Fibroblast of lung (primary cell): ENCODE measurements at regions not wholly inside any gene's neighbourhood (a gene's known extent, or its start where the extent isn't known, plus 50 kb on each side); places are given as distances from the start of the nearest gene placed in this dataset.

ENCODE experiments used
- DNase-seq, 2 donors: peaks; one replicate each; pipeline versions ENCODE4 v3.0.0 to v3.0.0-alpha.2; 2010; ENCODE audit warnings: low read depth in 2 of 2
- H2AFZ ChIP-seq: 2 replicates; pipeline ENCODE4 v1.5.1; 2012; ENCODE audit warnings: low read length, control low read depth, inconsistent platforms
- H3K27ac ChIP-seq: 2 replicates; pipeline ENCODE4 v1.5.1; 2011; ENCODE audit warnings: low read length, control low read depth; ENCODE audit not compliant: insufficient read depth
- H3K27me3 ChIP-seq: 2 replicates; pipeline ENCODE4 v1.5.1; 2011; ENCODE audit warnings: mild to moderate bottlenecking, low read length; ENCODE audit not compliant: control insufficient read depth, insufficient read depth
- H3K36me3 ChIP-seq: 2 replicates; pipeline ENCODE4 v1.5.1; 2011; ENCODE audit warnings: low read length; ENCODE audit not compliant: control insufficient read depth, insufficient read depth
- H3K4me1 ChIP-seq: 2 replicates; pipeline ENCODE4 v1.5.1; 2011; ENCODE audit warnings: low read length; ENCODE audit not compliant: control insufficient read depth, insufficient read depth; ENCODE audit errors: extremely low read depth
- H3K4me2 ChIP-seq: 2 replicates; pipeline ENCODE4 v1.5.1; 2011; ENCODE audit warnings: low read length, control low read depth; ENCODE audit not compliant: insufficient read depth; ENCODE audit errors: extremely low read depth
- H3K4me3 ChIP-seq, 4 experiments: fragments of 200-600 bp in 1 of 4; sonication (generic) in 1 of 4; replicated peaks in 1 of 4; 2 replicates each; pipeline ENCODE4 v1.5.1; 2011 to 2016; ENCODE audit warnings: low read length in 4 of 4, low read depth in 3 of 4, mild to moderate bottlenecking in 3 of 4, control low read depth in 2 of 4, inconsistent platforms in 1 of 4, mixed read lengths in 1 of 4; ENCODE audit not compliant: insufficient read depth in 1 of 4; ENCODE audit errors: control extremely low read depth in 1 of 4
- H3K79me2 ChIP-seq: 2 replicates; pipeline ENCODE4 v1.5.1; 2012; ENCODE audit warnings: mild to moderate bottlenecking, low read length, inconsistent platforms; ENCODE audit not compliant: control insufficient read depth, insufficient read depth
- H3K9ac ChIP-seq: 2 replicates; pipeline ENCODE4 v1.5.1; 2011; ENCODE audit warnings: mild to moderate bottlenecking, low read length, control low read depth; ENCODE audit not compliant: insufficient read depth
- H3K9me3 ChIP-seq: 2 replicates; pipeline ENCODE4 v1.5.1; 2012; ENCODE audit warnings: low read depth, low read length; ENCODE audit not compliant: control insufficient read depth, insufficient read depth
- H4K20me1 ChIP-seq: 2 replicates; pipeline ENCODE4 v1.5.1; 2011; ENCODE audit warnings: low read length; ENCODE audit not compliant: control insufficient read depth, insufficient read depth; ENCODE audit errors: extremely low read depth
- CTCF ChIP-seq, 2 donors: IDR thresholded peaks in 1 of 2; conservative IDR thresholded peaks in 1 of 2; 1 replicate in 1 of 2; 2 replicates in 1 of 2; pipeline ENCODE4 v1.5.1; 2011 to 2012; ENCODE audit warnings: low read length in 2 of 2, control low read depth in 1 of 2, inconsistent platforms in 1 of 2, low read depth in 1 of 2, mild to moderate bottlenecking in 1 of 2
- EZH2 ChIP-seq: IDR thresholded peaks from 2 replicates; pipeline ENCODE4 v1.5.1; 2012; ENCODE audit warnings: low read length, control low read depth, mild to moderate bottlenecking; ENCODE audit errors: missing control alignments

GRCh38 chr15:45892182-45892581, 257.4 kb downstream of the SQOR start:
- no peaks in the 10 kb centered on the region for H3K27me3 ChIP-seq
- H3K36me3 ChIP-seq = no peaks in the 10 kb centered on the region
- H3K9me3 ChIP-seq = no peaks in the 10 kb centered on the region
- no peaks in the 10 kb centered on the region for H3K4me1 ChIP-seq
- H4K20me1 ChIP-seq = no peaks in the 10 kb centered on the region
- H2AFZ ChIP-seq = no peak overlapping the region
- no peak overlapping the region for H3K4me3 ChIP-seq
- H3K9ac ChIP-seq = no peak overlapping the region
- no peak for DNase-seq
- no peak overlapping the region for H3K4me2 ChIP-seq
- H3K27ac ChIP-seq = no peak overlapping the region
- TF ChIP-seq EZH2 (no peak), CTCF (conservative IDR thresholded peaks at IDR 0.05 in 1 of 2, IDR thresholded peaks at IDR 0.05 in 1 of 2; ENCODE audit: low read depth in 1 of 2, low read length in 2 of 2) (no peak)
- H3K79me2 ChIP-seq = no peaks in the 10 kb centered on the region

- no peaks in the 10 kb centered on the region for H3K9me3 ChIP-seq
- H3K79me2 ChIP-seq = no peaks in the 10 kb centered on the region
- H3K4me3 ChIP-seq = no peak overlapping the region
- no peak overlapping the region for H3K9ac ChIP-seq
- TF ChIP-seq CTCF (conservative IDR thresholded peaks at IDR 0.05 in 1 of 2, IDR thresholded peaks at IDR 0.05 in 1 of 2; ENCODE audit: low read depth in 1 of 2, low read length in 2 of 2) (no peak), EZH2 (no peak)
- no peaks in the 10 kb centered on the region for H3K4me1 ChIP-seq
- no peak overlapping the region for H2AFZ ChIP-seq
- H3K27ac ChIP-seq = no peak overlapping the region
- H3K4me2 ChIP-seq = no peak overlapping the region
- no peak for DNase-seq
- no peaks in the 10 kb centered on the region for H4K20me1 ChIP-seq
- no peaks in the 10 kb centered on the region for H3K27me3 ChIP-seq
- H3K36me3 ChIP-seq = no peaks in the 10 kb centered on the region
Measured at GRCh38 chr15:45903283-45903682, 268.5 kb downstream of the SQOR start.

GRCh38 chr15:45904019-45904418, 269.2 kb downstream of the SQOR start:
- DNase-seq = no peak
- no peak for TF ChIP-seq CTCF (conservative IDR thresholded peaks at IDR 0.05 in 1 of 2, IDR thresholded peaks at IDR 0.05 in 1 of 2; ENCODE audit: low read depth in 1 of 2, low read length in 2 of 2)
- TF ChIP-seq EZH2 = no peak
- H3K9ac ChIP-seq = no peak overlapping the region
- no peaks in the 10 kb centered on the region for H3K4me1 ChIP-seq
- no peaks in the 10 kb centered on the region for H4K20me1 ChIP-seq
- H3K27me3 ChIP-seq = no peaks in the 10 kb centered on the region
- H3K36me3 ChIP-seq = no peaks in the 10 kb centered on the region
- H2AFZ ChIP-seq = no peak overlapping the region
- H3K79me2 ChIP-seq = no peaks in the 10 kb centered on the region
- H3K27ac ChIP-seq = no peak overlapping the region
- no peak overlapping the region for H3K4me3 ChIP-seq
- H3K9me3 ChIP-seq = no peaks in the 10 kb centered on the region
- H3K4me2 ChIP-seq = no peak overlapping the region
